ENCODE measurements at regions not wholly inside any gene's neighbourhood (a gene's known extent, or its start where the extent isn't known, plus 50 kb on each side); places are given as distances from the start of the nearest gene placed in this dataset.
"Not testable (repeated sequence)": the region's sequence is repeated elsewhere in the genome, so short reads cannot be mapped to it uniquely, and the experiment has no call there.

DNA sequence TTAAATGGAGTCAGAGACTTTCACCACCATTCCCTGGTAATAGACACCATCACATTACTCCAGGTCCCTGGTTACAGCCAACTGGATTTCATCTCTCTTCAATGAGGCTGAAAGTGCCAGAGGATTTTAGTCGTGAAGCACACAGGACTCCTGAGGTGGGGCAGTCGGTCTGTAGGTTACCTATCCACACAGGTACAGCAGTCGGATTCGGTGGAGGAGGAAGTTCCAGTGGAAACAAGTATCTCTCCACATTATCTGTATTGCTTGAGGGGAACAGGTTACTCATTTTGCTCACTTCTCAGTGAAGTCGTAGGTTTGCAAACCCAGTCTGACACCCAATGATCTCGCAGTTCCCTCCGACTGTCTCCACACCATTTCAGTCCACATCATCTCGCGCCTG is 82.3 kb upstream of the TMEM45B start:
- no peak for DNase-seq

DNA sequence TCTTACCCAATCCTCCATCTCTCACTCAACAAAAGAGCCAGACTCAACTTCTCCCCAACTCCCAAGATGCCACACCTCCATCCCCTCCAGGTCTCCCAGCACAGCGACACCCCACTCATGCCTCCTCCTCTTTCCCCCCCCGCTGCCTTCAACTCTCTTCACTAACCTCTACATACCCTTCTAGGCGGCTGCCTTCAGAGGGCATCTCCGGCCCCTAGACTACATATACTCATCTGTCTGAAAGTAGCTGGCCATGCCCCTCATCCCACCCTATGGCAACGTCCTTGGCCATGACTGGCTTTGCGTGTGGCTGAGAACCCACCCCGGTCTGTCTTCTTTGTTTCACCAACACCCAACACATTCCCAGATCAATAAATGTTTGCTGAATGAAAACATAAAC is 81.7 kb upstream of the TMEM45B start:
- DNase-seq = no peak

DNA sequence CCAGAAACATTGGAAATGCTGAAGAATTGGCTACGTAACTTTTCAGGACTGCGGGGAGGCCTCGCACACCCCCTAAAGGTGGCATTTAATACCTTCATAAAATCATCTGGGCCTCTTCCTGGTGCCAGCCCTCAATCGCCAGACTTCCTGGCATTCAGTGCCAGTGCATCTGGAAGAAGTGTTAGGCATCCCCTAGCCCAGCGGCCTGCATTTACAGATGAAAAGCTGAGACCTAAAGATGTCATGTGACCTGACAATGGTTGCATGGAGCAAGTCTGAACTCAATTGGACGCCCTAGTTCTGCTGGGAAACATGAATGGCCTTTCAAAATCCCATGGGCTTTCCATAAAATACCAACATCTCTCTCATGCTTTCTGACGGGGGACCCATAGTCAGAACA is 81.0 kb upstream of the TMEM45B start:
- DNase-seq = no peak

- DNase-seq = no peak
These were observed 77.8 kb upstream of the TMEM45B start for GRCh38 chr11:129737831-129738230.

DNA sequence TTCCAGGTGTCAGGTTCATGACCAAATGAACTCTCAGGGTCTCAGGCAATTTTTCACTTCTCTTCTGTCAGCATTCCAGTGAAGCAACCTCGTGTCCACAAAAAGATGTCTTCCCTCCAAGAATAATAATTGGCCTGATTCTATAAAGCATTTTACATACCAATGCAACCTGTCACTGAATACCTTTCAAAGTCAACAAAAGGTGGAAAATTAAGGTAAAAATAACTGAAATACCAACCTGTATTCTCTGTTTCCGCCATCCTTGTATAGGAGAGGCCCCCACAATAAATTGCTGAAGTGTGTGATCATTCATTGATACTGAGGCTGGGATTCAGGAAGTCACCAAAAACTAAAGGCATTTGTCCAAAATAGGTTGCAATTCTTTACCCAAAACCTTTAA is 77.4 kb upstream of the TMEM45B start:
- no peak for DNase-seq

DNA sequence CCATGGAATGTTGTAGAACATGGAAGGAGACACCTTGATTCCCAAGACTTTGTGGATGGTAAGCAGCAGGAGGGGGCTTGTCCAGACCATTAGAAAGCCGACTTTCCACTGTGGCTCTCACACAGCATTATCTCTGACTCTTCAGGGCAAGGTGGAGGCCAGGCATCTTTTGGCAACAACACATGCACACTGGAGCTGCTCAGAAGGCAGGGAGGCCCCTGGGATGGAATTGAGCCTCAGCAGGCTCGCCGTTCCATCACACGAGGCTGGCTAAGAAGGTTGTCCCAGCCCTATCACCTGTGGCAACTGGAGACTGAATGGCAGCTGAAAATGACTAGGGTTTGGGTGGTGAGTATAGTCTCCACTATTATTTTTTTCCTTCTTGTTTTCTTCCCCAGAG is 76.3 kb upstream of the TMEM45B start:
- DNase-seq = no peak

DNA sequence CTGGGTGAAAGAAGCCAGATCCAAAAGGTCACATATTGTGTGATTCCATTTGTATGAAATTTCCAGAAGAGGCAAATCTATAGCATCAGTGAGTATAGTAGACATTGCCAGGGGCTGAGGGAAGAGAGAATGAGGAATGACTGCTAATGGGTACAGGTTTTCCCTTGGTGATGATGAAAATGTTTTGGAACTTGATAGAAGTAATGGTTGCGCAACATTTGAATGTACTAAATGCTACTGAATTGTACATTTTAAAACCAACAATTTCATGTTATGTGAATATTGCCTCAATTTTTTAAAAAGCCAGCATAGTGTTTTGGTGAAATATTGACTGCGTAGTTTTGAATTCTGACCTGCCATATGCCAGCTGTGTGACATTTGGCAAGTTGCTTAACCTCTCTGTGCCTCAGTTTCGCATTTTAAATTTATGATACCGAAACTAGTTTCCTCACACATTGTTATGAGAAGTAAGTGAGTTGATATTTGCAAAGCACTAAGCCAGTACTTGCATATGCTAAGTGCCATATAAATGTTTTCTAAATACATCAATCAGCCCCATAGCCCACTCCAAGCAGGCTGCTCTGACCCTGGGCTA is 75.4 kb upstream of the TMEM45B start:
- DNase-seq = no peak

GRCh38 chr11:129743112-129743815 is 72.4 kb upstream of the TMEM45B start:
- DNase-seq = no peak

DNA sequence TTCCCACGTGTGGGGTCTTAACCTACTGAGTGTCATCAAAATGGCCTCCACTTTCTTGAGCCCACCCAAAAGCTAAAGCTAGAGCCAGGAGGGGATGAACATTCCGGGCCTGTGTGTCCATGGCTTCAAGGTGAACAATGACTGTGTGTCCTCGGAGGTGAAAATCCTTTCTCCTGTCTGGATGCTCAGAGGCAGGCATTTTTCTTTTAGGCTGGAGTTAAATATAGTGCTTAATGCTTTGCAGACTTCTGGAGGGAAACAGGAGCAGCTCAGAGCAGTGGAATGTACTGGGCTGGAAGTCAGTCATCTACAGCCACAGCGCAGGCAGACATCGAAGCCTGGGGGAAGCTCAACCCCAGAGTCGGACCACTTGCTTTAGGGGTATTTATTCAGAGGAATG is 68.6 kb upstream of the TMEM45B start:
- DNase-seq = no peak

- DNase-seq = no peak
These were observed 66.5 kb upstream of the TMEM45B start for GRCh38 chr11:129749141-129749540.

GRCh38 chr11:129750343-129751292 is 65.0 kb upstream of the TMEM45B start:
- peak; percentile 84 for DNase-seq

GRCh38 chr11:129751511-129751910 is 64.1 kb upstream of the TMEM45B start:
- DNase-seq = no peak

DNA sequence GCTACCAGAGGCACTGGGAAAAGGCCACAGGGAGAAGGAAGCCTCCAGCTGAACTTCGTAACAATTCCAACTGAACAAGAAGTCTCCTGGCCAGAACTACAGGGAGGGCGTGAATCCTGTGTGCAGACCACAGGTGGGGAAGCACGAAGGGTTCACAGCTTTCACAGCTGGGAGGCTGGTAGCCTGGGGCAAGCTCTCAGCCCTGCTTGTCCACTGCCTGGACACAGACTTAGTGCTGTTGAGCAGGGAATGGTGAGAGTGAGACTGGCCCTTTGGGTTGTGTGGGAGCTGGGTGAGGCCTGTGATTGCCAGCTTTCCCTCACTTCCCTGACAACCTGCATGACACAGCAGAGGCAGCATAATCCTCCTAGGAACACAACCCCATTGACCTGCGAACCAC is 52.1 kb upstream of the TMEM45B start:
- not testable (repeated sequence) for DNase-seq

- DNase-seq = not testable (repeated sequence)
These were observed 51.4 kb upstream of the TMEM45B start for GRCh38 chr11:129764204-129764603.
